OCI-LY1 (cell line): ENCODE measurements at regions not wholly inside any gene's neighbourhood (a gene's known extent, or its start where the extent isn't known, plus 50 kb on each side); places are given as distances from the start of the nearest gene placed in this dataset.

Experiments
- H2AFZ ChIP-seq: fragments of 200-600 bp; sonication (generic), shearing (Covaris generic); 2 replicates; pipeline ENCODE4 v1.6.0; 2014; ENCODE audit warnings: antibody characterized with exemption, mild to moderate bottlenecking, low read length
- H3F3A ChIP-seq: fragments of 200-600 bp; sonication (generic), shearing (Covaris generic); 2 replicates; pipeline ENCODE4 v1.6.0; 2014; ENCODE audit warnings: mild to moderate bottlenecking, antibody characterized with exemption, low read length, moderate library complexity; ENCODE audit not compliant: insufficient read depth
- H3K27ac ChIP-seq: fragments of 200-600 bp; sonication (generic); 2 replicates; pipeline ENCODE4 v1.5.1; 2014; ENCODE audit warnings: low read length, mixed run types, mild to moderate bottlenecking, low read depth; ENCODE audit not compliant: poor library complexity, severe bottlenecking
- H3K27me3 ChIP-seq: fragments of 200-600 bp; sonication (generic); 2 replicates; pipeline ENCODE4 v1.6.0; 2014; ENCODE audit warnings: antibody characterized with exemption, mild to moderate bottlenecking, low read length, moderate library complexity; ENCODE audit not compliant: insufficient read depth
- H3K36me3 ChIP-seq: fragments of 200-600 bp; sonication (generic); 2 replicates; pipeline ENCODE4 v1.6.1; 2014; ENCODE audit warnings: mild to moderate bottlenecking, antibody characterized with exemption, low read length, moderate library complexity, mixed read lengths; ENCODE audit not compliant: insufficient read depth
- H3K4me1 ChIP-seq: fragments of 200-600 bp; sonication (generic); 2 replicates; pipeline ENCODE4 v1.5.1; 2014; ENCODE audit warnings: mild to moderate bottlenecking, low read length, moderate library complexity; ENCODE audit not compliant: insufficient read depth, severe bottlenecking
- H3K4me2 ChIP-seq: fragments of 200-600 bp; sonication (generic), shearing (Covaris generic); 2 replicates; pipeline ENCODE4 v1.6.1; 2014; ENCODE audit warnings: low read length
- H3K4me3 ChIP-seq: fragments of 200-600 bp; sonication (generic); 2 replicates; pipeline ENCODE4 v1.5.1; 2014; ENCODE audit warnings: low read length, low read depth, mild to moderate bottlenecking, mixed read lengths; ENCODE audit not compliant: poor library complexity, severe bottlenecking
- H3K79me2 ChIP-seq: fragments of 200-600 bp; shearing (Covaris generic); 2 replicates; pipeline ENCODE4 v1.6.1; 2016; ENCODE audit warnings: mixed run types, low read length, mixed read lengths; ENCODE audit not compliant: insufficient read depth
- H3K9ac ChIP-seq: fragments of 200-600 bp; sonication (generic), shearing (Covaris generic); 2 replicates; pipeline ENCODE4 v1.6.1; 2014; ENCODE audit warnings: mild to moderate bottlenecking, low read length, mixed read lengths
- H3K9me2 ChIP-seq: fragments of 200-600 bp; sonication (generic), shearing (Covaris generic); 2 replicates; pipeline ENCODE4 v1.6.1; 2014; ENCODE audit warnings: low read depth, mild to moderate bottlenecking, low read length, mixed read lengths
- H3K9me3 ChIP-seq: fragments of 200-600 bp; shearing (Covaris generic); 2 replicates; pipeline ENCODE4 v1.6.1; 2014; ENCODE audit warnings: low read length, mixed read lengths
- H4K20me1 ChIP-seq: fragments of 200-600 bp; sonication (generic), shearing (Covaris generic); 2 replicates; pipeline ENCODE4 v1.6.0; 2016; ENCODE audit warnings: mild to moderate bottlenecking, low read length; ENCODE audit not compliant: insufficient read depth
- EZH2 ChIP-seq: fragments of 200-600 bp; sonication (generic), shearing (Covaris generic); IDR thresholded peaks from 2 replicates; pipeline ENCODE4 v1.8.0; 2017; ENCODE audit warnings: borderline replicate concordance, mixed run types, mild to moderate bottlenecking, antibody characterized with exemption, low read length, moderate library complexity, mixed read lengths
- TF ChIP-seq, protein P1 (sequence below): fragments of 200-600 bp; sonication (generic), shearing (Covaris generic); IDR thresholded peaks from 2 replicates; pipeline ENCODE4 v1.5.1; 2017; ENCODE audit warnings: mild to moderate bottlenecking, antibody characterized with exemption, low read length, moderate library complexity, mixed read lengths

DNA sequence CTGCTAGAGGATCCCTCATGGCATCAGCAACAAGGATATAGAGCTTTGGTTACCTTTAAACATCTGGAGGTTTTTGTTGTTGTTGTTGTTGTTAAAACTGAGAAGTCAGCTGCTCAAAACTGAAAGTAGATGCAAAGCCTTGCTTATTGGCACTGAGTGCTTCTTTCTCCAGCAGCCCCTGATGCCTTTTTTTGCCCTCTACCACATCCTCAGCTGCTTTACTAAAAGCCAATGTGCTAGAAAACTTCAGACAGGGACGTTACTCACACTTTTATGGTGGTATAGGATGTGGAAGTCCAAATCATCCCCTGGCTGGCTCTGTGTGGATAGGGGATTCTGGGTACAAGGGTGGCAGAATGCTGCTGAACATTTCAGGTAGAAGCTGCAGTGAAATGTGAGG is 78.3 kb upstream of the CHST9 start:
- no peak overlapping the region for H3K9ac ChIP-seq
- H3K36me3 ChIP-seq = no peaks in the 10 kb centered on the region
- H3F3A ChIP-seq = no peaks in the 10 kb centered on the region
- H3K27me3 ChIP-seq = no peaks in the 10 kb centered on the region
- H2AFZ ChIP-seq = no peak overlapping the region
- no peaks in the 10 kb centered on the region for H3K9me2 ChIP-seq
- H3K4me3 ChIP-seq = no peak overlapping the region
- H4K20me1 ChIP-seq = no peaks in the 10 kb centered on the region
- H3K79me2 ChIP-seq = no peaks in the 10 kb centered on the region
- H3K4me1 ChIP-seq = no peaks in the 10 kb centered on the region
- no peak overlapping the region for H3K27ac ChIP-seq
- H3K4me2 ChIP-seq = no peak overlapping the region
- TF ChIP-seq, protein P1, sequence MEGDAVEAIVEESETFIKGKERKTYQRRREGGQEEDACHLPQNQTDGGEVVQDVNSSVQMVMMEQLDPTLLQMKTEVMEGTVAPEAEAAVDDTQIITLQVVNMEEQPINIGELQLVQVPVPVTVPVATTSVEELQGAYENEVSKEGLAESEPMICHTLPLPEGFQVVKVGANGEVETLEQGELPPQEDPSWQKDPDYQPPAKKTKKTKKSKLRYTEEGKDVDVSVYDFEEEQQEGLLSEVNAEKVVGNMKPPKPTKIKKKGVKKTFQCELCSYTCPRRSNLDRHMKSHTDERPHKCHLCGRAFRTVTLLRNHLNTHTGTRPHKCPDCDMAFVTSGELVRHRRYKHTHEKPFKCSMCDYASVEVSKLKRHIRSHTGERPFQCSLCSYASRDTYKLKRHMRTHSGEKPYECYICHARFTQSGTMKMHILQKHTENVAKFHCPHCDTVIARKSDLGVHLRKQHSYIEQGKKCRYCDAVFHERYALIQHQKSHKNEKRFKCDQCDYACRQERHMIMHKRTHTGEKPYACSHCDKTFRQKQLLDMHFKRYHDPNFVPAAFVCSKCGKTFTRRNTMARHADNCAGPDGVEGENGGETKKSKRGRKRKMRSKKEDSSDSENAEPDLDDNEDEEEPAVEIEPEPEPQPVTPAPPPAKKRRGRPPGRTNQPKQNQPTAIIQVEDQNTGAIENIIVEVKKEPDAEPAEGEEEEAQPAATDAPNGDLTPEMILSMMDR = no peak
- no peak for TF ChIP-seq EZH2
- H3K9me3 ChIP-seq = no peaks in the 10 kb centered on the region

DNA sequence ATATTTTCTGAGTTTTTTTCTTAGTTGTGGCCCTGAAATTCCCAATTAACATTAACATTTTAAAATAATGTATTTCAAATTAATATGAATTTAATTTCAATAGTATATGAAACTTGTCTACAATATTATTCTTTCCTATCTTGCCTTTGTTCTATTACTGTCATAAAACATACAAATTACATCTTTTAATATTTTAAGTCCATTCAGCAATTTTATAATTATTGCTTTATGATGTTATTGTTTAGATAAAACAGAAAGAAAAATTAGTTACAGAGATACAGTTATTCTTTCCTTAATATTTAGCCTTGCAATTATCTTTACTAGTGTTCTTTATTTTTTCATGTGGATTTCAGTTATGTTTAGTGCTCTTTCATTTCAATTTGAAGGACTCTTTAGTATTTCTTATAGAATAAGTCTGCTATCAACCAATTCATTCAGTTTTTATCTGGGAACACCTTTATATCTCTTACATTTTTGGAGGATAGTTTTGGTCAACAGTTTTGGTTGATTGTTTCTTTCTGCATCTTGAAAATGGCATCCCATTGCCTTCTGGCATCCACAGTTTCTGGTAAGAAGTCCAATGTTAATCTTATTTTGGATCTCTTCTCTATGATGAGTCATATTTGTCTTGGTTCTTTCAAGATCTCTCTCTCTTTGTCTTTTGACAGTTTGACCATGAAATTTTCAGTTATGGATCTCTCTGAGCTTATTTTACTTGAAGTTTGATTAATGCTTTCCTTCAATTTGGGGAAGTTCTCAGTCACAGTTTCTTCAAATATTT is 76.9 kb upstream of the CHST9 start:
- H3K9me3 ChIP-seq = no peaks in the 10 kb centered on the region
- H3K79me2 ChIP-seq = no peaks in the 10 kb centered on the region
- no peak overlapping the region for H3K27ac ChIP-seq
- no peaks in the 10 kb centered on the region for H3K36me3 ChIP-seq
- no peak overlapping the region for H3K9ac ChIP-seq
- no peak overlapping the region for H3K4me3 ChIP-seq
- no peaks in the 10 kb centered on the region for H3K27me3 ChIP-seq
- H3F3A ChIP-seq = no peaks in the 10 kb centered on the region
- H3K9me2 ChIP-seq = no peaks in the 10 kb centered on the region
- H4K20me1 ChIP-seq = no peaks in the 10 kb centered on the region
- no peak overlapping the region for H3K4me2 ChIP-seq
- TF ChIP-seq, protein P1 = no peak
- no peak for TF ChIP-seq EZH2
- no peak overlapping the region for H2AFZ ChIP-seq
- no peaks in the 10 kb centered on the region for H3K4me1 ChIP-seq

DNA sequence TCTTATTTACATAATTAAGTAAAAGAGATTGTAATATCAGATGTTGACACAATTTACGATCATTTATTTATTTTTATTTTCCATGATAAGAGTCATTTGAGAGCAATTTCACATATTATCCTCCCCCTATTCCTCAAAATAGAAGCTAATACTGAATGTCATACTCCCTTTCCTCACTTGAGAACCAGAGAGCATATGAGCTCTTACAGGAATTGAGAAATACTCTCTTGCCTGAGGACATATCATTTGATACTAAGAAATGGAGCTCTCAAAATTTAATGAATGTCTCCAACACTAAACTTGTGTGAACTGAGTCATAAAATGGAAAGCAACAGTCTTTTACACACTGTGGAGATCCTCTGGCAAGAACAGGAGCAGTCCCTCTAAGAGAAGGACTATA is 68.5 kb upstream of the CHST9 start:
- Histone ChIP-seq H3K4me2 (no peak overlapping the region), H3K4me3 (no peak overlapping the region), H4K20me1 (no peaks in the 10 kb centered on the region), H3K36me3 (no peaks in the 10 kb centered on the region), H3K27me3 (no peaks in the 10 kb centered on the region), H3K27ac (no peak overlapping the region), H3K9me2 (no peaks in the 10 kb centered on the region), H2AFZ (no peak overlapping the region), H3F3A (no peaks in the 10 kb centered on the region), H3K9ac (no peak overlapping the region), H3K9me3 (no peaks in the 10 kb centered on the region), H3K4me1 (no peaks in the 10 kb centered on the region), H3K79me2 (no peaks in the 10 kb centered on the region)
- TF ChIP-seq EZH2 = no peak
- TF ChIP-seq, protein P1 = no peak
